GM12872 (cell line): ENCODE measurements at regions not wholly inside any gene's neighbourhood (a gene's known extent, or its start where the extent isn't known, plus 50 kb on each side); places are given as distances from the start of the nearest gene placed in this dataset.

Experiments used
- CTCF ChIP-seq: IDR thresholded peaks from 3 replicates; pipeline ENCODE4 v1.5.1; 2011; ENCODE audit warnings: low read depth, mild to moderate bottlenecking, low read length, moderate library complexity; ENCODE audit not compliant: insufficient read depth

- no peak for TF ChIP-seq CTCF
Measured at GRCh38 chr5:86460519-86460918, 157.2 kb upstream of the COX7C start.

DNA sequence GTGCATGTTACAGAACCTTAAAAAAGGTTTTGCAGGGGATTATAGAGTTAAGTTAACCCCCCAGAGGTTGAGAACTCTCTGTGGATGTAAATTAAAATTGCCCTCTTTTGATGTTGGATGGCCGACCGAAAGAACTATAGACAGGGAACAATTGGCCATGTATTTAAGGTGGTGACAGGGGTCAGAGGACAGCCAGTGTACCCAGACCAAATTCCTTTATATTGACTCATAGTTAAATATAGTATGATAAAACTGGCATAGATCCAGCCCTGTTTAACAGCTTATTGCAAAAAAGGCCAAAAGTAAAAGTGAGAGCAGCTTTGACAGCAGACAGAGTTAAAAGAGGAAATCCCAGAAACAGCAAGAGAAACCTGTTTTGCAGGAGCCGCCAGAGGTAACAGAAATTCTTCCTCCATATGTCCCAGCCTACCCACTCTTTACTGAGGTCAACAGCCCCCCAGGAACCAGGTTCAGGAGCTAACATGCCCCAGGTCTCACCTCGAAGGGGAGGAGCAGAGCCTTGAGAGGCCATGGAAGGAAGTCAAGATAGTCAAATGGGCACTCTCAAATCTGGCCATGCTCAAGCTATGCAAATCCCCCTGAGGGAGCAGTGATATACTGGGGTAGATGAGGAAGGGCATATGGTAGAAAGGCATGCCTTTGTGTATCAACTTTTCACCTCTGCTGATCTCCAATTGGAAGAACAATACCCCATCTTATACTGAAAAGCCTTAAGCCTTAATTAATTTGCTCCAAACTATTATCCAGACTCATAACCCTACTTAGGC lies 156.4 kb upstream of the COX7C start:
- TF ChIP-seq CTCF = no peak

DNA sequence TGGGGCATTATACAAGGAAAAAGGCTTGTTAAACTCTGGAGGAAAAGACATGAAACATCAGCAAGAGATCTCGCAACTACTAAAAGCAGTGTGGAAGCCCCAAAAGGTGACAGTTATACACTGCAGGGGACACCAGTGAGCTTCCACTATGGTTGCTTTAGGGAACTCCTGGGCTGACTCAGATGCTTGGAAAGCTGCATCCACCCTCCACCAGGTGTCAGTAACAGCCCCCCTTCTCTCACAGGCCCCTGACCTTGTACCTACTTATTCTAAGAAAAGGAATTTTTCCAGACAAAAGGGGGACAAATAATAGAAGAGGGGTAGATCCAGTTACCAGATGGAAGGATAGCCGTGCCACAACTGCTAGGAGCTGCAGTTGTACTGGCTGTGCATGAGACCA lies 154.4 kb upstream of the COX7C start:
- TF ChIP-seq CTCF = no peak

GRCh38 chr5:86465052-86465838 lies 152.5 kb upstream of the COX7C start:
- no peak for TF ChIP-seq CTCF

DNA sequence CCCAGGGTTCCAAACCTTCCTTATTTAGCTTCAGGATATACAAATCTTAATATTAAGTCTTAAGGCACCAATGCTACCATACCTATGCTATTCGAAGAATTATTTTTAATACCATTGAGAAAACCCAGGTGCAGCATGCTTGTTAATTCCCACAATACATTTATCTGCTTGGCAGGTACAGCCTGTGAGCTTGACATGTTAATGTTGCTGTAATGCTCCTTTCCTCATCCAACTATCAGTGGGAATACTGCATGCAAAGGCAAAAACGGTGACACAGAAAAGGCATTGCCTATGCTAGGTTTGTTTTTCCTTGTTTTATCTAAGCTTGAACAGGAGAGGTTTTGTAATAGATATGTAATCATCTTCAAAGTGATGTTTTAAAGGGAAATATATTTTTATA lies 135.7 kb upstream of the COX7C start:
- no peak for TF ChIP-seq CTCF

GRCh38 chr5:86493777-86494176 lies 124.0 kb upstream of the COX7C start:
- no peak for TF ChIP-seq CTCF

GRCh38 chr5:86500947-86501346 lies 116.8 kb upstream of the COX7C start:
- no peak for TF ChIP-seq CTCF
